NOMO-1 treated with dmso at 0.1 percent for 144 hours (cell line): ENCODE measurements at regions not wholly inside any gene's neighbourhood (a gene's known extent, or its start where the extent isn't known, plus 50 kb on each side); places are given as distances from the start of the nearest gene placed in this dataset.

Experiments
- DNase-seq: peaks from one replicate; lab custom pipeline; 2025; ENCODE audit not compliant: unreplicated experiment; lab: John Stamatoyannopoulos, UW

DNA sequence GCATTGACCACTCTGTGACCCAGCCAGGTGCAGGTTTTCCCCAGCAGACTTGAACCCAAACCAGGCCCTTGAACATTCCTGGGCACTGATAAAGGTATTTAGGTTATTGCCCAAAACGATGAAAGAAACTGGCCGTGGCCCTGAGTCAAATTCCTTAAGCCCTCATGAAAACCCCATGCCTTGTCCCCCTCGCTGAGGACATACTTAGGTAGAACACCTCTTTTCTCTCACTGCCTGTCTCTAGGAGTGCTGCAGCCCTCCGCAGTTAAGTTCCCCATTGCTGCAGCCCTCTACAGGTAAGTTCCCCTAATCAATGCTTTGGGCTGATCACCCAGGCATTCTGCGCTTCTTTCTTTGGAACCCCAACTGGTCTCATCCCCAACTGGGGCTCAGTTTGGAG, 961.6 kb downstream of the TBC1D22A start:
- no peak for DNase-seq

DNA sequence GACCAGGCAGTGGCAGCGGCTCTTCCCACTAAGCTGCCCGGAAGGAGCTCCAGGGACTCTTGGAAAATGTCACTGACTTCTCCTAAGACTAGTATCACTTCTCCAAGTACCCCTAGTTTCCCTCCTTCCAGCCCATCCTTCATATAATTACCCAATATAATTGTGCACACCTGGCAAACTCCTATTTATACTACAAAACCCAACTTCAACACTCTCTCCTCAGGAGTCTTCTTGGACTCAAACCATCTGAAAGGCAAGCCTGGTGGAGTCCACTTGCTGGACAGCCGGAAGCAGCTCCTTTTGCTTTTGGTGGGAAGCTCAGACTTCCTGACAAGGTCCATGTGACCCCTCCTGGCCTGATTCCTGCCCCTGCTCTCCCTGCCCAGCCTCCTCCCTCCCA, 955.9 kb downstream of the TBC1D22A start:
- DNase-seq: no peak

DNA sequence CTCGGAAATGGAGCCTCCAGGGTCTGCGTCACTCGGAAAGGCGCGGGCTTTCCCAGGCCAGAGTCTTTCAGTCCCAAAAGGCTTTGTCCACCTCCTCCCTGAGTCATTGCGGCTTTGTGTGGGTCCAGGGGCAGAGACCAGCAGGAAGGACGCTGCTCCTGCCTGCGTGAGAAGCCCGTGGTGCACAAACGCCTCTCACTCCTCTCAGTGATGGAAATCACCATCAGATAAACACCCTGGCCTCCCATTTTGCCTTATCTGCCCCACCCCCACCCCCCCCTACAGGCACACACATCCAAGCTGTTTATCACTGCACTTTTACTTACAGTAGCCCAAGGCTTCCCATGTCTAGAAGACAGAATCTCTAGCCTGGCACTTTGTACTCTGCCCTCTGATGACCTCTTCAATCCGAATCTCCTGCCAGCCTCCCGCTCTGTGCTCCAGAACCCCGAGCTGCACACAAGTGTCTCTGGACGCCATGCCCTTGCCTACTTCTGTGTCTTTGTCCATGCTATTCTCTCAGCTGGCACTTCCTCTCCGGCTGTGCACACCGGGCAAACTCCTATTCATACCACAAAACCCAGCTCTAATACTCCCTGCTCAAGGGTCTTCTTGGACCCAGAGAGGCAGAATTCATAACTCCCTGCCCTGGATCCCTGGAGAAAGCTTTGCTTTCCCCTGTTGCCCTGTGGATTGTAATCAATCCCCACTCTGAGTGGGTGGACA, 954.6 kb downstream of the TBC1D22A start:
- DNase-seq: no peak

DNA sequence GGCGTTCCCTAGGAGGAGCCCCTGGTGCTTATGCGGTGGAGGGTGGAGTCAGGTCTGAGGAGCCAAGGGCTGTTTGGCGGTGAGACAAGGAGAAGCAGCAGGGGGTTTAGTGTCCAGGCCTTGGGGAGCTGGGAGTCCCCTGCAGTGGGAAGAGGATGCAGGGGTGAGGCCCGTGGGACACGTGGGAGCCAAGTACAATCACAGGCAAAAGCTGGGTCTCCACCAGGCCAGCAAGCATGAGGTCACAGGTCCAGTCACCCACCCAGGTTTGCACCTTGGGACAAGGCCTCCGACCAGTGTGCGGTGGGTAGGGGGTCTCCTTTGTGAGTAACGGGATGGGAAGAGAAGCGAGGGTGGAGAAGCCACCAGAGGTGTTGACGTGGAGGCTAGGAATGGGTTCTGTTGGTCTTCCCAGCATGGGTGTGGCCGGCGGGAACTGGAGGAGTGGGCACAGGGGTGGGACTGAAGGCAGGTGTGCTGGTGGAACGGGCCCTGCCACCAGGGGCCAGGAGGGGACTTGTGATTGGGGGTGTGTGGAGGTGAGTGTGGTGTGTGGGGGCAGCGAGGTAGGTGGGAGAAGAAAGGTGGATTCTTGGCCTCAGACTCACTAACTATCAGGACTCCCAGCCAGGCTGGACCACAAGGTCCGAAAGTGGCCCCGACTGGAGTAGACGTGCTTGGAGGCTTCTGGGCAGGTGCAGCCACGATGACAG, 953.6 kb downstream of the TBC1D22A start:
- DNase-seq: no peak

DNA sequence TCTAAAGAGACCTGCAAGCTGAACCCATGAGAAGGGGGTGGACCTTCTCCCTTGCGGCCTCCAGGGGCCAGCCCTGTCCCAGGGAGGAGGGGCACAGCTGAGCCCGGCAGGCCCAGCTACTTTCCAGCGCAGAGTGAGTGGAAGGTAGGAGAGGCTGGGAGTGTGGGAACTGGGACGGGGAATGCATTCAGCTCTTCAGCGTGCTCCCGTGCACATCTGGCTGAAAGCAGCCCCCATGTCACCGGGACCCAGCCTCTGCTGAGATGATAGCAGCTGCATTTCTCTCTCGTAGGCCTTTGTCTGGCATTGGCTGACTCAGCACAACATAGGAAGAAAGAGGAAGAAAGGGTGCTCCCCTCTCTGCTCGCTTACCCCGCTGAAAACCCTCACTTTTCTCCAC, 951.5 kb downstream of the TBC1D22A start:
- no peak for DNase-seq

DNA sequence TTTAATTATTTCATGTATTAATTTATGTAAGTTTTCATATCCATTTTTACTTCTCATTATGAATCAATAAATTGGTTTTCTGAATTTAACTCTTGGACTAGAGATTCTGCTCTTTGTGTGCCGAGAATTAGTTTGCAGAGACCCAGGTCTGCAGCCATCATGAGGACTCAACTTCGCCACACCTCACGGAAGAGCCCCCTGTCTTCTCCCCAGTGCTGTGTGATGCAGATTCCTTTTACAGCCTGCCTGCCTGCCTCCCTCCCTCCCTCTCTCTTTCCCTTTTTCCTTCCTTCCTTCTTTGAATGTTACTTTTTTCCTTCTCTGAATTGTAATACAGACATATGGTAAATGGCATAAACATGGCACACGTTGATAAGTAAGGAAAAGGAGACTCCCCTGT, 947.7 kb downstream of the TBC1D22A start:
- no peak for DNase-seq

DNA sequence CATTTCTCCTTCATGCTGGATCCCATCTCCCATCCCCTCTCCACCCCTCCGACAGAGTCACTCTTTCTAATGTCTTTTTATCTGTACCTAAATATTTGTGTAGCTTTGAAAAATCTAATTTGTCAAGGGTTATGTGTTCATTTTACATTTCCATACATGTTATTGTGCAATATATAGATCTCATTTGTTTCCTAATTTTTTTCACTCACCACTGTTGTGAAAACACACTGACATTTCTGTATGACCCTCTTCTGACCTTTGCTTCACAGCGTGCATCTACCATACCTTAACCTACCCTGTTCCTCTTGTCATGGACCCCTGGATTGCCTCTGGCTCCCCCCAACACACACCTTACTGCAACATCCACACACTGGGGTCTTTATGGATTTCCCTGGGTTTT, 942.9 kb downstream of the TBC1D22A start:
- no peak for DNase-seq

DNA sequence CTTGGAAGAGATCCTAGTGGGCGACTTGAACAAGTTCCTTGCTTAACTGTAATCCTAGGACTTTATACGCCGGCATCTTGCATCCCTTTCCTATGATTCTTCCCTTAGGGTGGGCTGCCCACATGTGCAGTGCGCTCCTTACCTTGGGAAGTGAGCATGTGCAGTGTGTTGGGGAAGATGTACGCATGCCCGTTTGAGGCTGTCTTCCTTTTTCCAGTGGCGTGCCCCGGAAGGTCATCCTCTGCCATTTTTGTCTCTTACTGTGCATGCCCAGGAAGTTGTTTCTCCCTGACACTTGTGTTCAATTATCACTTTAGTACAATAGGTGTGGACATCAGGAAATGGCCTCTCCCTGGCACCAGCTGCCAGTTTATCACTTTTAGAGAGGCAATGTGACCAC, 936.5 kb downstream of the TBC1D22A start:
- no peak for DNase-seq

DNA sequence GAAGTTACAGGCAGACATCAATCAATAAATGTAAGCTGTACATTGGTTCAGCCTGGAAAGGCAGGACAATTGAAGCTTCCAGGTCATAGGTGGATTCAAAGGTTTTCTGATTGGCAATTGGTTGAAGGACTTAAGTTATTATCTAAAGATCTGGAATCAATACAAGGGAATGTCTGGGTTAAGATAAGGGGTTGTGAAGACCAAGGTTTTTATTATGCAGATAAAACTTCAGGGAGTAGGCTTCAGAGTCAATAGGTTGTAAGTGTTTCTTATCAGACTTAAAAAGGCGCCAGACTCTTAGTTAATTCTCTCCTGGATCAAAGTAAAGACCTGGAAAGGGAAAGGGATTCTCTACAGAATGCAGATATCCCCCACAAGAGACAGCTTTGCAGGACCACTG, 935.4 kb downstream of the TBC1D22A start:
- no peak for DNase-seq

DNA sequence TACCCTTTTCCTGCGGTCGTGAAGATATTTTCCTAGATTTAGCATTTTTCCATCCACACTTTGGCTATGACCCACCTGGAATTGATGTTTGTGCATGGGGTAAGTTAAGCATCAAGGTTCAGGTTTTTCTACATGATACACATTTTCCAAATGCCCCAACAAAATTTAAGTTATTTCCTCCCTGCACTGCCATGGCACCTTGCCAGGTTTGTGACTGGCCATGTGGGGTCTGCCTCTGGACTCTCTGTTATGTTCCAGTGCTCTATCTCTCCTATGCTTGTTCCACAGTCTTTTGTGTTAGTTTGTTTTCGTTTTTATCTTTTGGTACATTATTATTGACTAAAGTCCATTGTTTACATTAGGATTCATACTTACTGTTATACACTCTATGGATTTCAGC, 934.3 kb downstream of the TBC1D22A start:
- DNase-seq: no peak

DNA sequence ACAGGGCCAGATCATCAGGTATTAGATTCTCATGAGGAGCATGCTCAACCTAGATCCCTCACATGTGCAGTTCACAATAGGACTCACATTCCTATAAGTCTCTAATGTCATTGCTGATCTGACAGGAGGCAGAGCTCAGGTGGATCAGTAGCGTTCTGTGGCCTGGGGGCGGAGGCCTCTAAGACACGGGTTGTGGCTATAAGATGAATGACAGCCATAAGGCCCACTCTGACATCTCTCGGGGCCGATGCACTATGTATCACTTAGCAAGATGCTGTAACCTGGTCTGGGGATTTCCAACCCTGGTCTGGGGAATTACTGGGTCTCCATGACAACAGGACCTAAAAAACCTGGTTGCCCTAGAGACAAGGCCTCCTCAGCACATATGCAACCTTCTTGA, 932.7 kb downstream of the TBC1D22A start:
- no peak for DNase-seq

DNA sequence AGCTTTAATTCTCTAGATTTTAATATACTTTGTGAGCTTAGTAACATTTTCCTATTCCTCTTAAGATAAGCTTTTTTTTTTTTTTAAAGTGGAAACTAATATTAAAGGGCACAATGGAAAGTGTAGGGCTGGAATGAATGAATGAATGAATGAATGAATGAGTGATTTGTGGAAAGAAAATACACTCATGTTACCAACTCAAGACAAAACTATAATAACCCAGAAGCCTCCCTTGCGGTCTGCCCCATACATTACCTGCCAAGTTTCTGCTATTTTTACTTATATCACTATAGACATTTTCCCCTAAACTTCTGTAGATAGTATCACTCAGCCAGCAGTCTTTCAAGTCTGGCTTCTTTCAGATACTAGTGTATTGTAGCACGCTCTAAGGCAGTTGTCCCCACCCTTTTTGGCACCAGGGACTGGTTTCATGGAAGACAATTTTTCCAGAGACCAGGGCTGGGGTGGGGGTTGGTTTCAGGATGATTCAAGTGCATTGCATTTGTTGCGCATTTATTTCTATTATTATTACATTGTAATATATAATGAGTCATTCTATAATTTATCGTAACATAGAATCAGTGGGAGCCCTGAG, 932.2 kb downstream of the TBC1D22A start:
- no peak for DNase-seq

DNA sequence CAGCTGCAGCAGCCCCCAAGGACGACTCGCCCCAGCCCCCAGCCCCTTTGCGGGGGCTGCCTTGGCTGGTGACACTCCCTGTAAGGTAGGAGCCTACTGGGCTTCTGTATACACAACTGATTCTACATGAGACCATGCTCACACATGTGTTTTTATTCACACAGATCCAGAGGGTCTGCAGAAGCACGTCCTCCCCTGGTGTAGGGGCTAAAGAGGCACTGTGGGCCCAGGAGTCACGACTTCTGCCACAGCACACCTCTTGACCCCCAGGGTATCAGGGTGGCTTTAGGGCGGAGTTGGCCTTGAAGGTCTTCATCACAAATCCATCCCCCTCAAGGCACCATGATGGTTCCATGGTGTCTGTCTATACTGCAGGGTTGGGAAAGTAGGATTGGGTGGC, 931.2 kb downstream of the TBC1D22A start:
- no peak for DNase-seq

DNA sequence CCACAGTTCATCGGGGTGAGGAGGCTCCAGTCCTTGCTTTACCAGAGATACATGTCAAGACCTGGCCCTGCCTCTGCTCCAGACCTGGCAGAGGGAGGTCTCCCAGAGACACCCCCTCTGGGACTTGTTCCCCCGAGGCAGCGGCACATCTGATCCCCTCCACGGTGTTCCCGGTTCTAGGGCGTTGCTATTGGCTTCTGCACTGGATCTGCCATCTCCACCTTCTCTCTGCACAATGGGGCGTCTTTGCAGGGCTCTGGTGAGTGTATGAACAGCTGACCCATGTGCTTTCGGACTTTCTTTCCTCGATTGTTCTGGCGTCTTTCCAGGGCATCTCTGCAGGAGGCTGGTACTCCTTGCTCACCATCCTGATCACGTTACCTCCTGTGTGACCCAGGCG, 930.4 kb downstream of the TBC1D22A start:
- no peak for DNase-seq

DNA sequence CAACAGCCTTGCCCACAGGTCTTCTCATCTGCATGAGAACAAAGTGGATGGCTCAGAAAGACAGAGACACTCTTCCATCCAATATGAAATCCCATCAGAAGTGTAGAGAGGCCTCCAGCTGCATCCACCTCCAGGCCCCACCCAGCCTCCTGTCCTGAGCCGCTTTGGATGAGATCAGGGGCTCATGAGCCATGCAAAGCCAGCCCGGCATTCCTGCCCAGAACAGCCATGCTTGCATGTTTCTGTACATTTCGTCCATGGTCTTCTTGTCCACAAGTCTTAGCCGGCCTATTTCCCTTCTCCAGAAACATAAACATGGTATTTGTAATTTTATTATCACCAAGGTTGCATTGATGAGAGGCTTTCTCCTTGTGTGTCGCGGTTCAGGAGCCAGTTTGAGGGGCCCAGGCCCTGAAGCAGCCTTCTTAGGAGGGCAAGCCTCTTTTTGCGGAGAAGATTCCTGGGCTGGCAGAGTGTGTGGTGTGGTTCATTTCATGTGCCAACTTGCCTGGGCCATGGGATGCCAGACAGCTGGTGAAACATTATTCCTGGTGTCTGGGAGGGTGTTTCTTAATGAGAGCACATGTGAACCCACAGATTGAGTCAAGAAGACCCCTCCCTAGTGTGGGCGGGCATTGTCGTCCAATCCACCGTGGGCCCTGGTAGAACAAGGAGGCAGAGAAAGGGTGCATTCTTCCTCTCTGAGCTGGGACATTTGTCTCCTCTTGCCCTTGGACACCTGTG, 928.9 kb downstream of the TBC1D22A start:
- no peak for DNase-seq

DNA sequence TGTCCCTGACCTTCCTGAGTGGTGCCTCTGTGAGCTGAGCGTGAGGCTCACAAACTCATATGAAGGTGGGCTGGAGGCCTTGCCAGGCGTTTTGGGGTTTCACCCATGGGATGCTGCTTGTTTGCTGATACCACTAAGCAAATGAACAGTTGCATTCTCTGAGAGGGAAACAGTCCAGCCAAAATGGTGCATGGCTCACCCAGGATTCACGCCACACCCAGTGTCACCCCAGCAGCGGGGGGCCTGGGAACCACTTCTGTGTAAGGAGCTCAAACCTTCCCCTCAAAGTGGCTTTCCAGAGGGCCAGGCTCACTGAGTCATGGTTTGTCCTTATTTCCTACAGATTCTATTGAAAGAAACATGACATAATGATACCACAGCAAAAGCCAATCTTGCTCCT, 928.1 kb downstream of the TBC1D22A start:
- no peak for DNase-seq

DNA sequence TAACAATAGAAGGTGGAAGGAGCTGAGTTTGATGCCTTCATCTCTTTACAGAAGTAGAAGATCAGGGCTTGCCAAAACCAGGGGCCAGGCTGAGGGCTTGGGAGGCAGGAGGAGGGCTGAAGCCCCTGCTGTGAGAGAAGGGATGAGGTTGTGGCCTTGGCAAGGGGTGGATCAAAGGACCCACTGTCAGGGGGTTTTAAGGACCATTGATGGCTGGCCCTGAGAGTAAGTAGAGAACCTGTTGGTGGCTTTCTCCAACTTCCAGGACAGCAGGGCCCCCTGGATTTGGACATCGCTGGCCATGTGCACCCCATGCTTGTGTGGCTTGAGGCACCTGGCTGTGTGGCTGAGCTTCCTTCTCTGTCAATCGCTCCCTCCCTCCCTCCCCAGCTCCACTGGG, 927.7 kb downstream of the TBC1D22A start:
- DNase-seq: no peak

DNA sequence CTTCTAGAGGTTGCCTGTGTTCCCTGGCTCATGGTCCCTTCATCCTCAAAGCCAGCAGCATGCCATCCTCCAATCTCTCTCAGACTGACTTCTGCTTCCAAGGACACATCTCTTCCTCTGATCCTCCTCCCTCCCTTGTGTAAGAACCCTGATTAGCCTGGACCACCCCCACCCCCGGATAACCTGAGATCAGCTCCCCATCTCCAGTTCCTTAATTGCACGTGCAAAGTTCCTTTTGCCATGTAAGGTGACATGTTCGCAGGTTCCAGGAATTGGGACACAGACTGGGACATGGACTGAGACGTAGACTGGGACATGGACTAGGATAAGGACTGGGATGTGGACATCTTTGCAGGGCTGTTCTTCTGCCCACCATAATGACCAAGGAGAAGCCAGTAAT, 925.3 kb downstream of the TBC1D22A start:
- no peak for DNase-seq

DNA sequence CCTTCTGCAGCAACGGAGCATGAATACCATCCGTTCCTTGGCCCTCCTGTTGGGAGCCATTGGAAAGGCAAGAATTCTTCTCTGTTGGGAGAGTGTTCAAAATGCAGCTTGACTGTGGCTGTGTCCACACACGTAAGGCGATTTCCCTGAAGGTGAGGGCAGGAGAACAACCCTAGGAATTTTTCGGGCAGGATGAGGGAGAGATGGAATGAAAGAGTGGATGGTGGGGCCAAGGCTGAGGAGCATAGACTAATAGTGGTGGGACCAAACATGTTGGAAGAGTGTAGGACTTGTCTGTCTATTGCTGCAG, 924.9 kb downstream of the TBC1D22A start:
- no peak for DNase-seq

DNA sequence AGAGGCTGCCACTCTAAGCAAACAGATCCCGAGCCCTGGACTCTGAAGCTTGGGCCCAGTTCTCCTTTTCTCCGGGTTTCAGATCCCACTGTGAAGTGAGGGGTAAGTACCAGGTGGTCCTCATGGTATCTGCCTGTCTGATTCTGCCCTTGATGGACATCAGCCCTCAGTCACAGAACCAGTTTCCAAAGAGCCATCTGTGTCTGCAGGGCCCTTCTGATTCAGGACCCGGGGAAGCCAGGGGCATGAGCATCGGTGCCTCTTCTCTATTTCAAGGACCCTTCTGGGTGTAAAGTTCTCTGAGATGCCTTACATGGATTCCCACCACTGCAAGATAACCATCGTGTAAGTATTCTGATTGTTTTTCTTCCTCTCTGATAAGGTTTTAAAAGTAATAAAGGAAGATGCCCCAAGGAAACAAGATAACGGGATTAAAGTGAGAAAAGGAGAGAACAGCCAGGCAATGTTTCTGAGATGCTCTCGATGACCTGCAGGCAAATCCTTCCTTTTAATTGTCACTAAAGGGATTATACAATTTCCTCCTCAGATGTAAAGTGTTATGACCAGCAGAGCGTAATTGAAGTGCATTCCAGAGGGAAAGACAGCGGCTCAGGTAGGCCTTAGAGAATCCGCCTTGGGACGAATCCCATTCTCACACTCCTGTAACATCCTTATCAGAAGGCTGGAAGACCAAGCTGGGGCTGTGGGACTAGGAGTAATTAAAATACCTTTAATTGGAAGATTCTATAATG, 924.3 kb downstream of the TBC1D22A start:
- no peak for DNase-seq

DNA sequence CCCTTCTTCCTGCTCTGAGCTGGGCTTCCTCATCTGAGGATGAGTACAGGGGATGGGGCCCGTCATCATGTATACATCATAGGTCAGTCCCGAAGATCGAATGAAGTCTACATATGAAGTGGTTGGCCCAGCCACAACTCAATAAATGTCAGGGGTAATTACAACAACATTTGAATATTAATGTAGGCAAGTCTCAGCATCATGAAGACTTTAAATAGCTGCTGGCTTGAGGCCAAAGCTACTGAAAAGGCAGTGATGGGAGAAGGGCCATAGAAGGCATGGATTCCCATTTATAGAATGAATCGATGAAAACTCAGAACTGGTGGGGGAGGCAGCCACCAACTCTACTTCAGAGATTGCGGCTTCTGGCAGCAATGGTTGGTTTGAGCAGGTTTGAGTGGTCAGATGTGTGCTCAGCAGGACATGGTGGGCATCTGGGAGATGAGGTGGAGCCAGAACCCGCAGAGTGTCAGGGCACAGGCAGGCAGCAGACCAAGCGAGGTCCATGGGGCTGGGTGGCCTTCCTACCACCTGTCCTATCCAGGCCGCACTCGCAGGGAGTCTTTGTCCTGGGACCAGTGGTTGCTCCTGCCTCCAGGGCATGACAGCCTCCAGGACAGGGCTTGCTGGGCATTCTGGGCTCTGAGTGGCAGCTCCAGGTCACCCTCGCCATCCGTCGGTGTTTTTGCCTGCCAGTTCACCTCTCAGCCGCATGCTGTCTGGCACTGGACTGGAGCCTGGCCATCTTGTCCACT, 919.1 kb downstream of the TBC1D22A start:
- DNase-seq: no peak
